GM19438 (cell line): ENCODE measurements at regions not wholly inside any gene's neighbourhood (a gene's known extent, or its start where the extent isn't known, plus 50 kb on each side); places are given as distances from the start of the nearest gene placed in this dataset.
A peak's percentile ranks its signal among the peaks of the same experiment; 100 is the strongest.
"Not testable (repeated sequence)": the region's sequence is repeated elsewhere in the genome, so short reads cannot be mapped to it uniquely, and the experiment has no call there.

ENCODE experiments used
- ATAC-seq: cut with Tn5 transposase; IDR thresholded peaks from one replicate; pipeline ENCODE4 v1.9.1; 2021; ENCODE audit warnings: low read depth; ENCODE audit not compliant: unreplicated experiment

DNA sequence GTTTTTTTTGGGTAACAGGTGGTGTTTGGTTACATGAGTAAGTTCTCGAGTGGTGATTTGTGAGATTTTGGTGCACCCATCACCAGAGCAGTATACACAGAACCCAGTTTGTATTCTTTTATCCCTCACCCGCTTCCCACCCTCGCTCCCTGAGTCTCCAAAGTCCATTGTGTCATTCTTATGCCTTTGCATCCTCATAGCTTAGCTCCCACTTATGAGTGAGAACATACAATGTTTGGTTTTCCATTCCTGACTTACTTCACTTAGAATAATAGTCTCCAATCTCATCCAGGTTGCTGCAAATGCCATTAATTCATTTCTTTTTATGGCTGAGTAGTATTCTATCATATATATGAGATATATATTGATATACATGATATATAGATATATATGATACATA is 211.9 kb downstream of the BCAS1 start:
- ATAC-seq = not testable (repeated sequence)

DNA sequence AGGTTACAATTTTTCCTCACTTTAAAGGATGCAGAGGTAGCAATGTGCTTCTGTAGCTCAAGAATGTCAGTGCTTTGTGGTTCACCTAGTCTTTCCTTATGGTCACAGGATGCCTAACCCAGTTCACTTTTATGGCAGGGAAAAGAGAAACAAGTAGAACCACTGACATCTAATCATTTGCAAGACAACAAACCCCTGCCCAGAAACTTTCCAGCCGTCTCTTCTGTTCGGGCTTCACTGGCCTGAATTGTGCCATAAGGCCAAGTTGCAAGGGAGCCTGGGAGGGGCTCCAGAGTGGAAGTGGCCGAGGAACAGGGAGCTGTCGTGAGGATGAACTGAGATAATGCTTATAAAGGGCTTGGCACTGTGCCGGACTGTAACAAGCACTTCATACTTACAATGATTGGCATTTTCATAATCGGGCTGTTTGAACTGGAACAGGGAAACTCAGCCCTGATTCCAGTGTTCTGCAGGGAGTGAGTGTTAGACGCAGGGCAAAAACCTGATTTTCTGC is 212.6 kb downstream of the BCAS1 start:
- ATAC-seq = no peak

DNA sequence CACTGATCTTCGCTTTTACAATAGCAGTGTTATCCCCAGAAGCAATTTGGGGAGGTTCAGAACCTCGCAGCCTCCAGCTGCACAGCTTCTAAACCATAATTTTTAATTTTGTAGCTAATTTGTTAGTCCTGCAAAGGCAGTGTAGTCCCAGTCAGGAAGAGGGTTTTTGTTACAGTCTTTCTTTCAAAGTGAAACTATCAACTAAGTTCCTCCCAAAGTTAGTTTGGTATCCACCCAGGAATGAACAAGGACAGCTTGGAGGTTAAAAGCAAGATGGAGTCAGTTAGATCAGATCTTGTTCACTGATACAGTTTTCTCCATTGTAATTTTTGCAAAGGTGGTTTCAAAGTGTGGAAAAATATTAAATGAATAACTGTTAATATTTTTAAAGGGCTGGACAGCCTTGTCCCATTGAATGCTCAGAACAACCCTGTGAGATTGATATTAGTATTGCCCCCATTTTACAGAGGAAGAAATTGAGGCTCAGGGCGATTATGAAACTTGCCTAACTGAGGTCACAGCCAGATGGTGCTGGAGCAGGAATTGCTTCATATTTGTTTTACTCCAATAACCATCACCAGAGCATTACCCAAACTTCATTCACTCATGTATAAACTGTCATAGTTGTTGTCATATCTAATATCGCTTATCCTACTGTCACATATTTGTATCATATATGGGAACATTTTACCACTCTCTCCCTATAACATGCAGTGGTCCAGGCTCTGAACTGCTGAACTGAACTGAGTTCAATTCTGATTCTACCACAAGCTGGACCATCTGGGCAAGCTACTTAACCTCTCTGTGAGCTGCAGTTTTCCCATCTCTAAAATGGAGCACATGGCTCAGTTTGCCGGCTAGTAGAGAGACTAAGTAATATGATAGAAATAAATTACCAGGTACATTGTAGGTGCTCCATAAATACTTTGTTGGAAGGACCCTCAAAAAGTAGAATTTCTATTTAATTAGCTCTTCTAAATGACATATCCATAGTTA is 213.8 kb downstream of the BCAS1 start:
- no peak for ATAC-seq

DNA sequence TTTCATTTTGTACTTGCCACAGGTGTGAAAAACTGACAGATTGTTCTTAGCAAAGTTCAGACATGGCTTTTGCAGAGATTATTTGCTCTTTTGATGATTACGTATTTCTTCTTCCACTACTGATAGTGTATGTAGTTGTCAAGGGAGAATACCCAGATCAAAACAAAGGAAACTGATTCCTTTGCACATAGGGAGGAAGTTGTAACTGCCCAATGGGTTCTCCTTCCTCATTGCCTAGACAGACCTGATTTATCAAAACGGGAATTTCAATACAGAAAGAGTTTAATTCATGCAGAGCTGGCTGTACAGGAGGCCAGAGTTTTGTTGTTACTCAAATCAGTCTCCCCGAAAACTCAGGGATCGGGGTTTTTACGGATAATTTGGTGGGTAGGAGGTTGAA is 214.7 kb downstream of the BCAS1 start:
- no peak for ATAC-seq

- ATAC-seq = not testable (repeated sequence)
These were observed 215.8 kb downstream of the BCAS1 start for GRCh38 chr20:53854609-53854926.

GRCh38 chr20:53853111-53853713 is 217.2 kb downstream of the BCAS1 start:
- no peak for ATAC-seq

DNA sequence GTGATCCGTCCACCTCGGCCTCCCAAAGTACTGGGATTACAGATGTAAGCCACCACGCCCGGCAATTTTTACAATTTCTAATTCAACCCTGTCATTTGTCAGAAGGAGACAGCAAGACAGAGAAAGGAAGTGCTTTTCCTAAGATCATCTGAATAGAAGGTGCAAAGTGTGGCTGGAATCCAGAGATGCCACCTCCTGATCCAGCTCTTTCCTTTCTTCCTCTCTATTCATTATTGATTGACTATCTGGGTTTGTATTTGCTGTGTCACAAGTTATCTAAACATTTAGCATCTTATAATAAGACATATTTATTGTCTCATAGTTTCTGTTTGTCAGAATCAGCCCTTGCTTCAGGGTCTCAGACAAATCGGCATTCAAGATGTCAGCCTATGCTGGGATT is 217.7 kb downstream of the BCAS1 start:
- no peak for ATAC-seq

DNA sequence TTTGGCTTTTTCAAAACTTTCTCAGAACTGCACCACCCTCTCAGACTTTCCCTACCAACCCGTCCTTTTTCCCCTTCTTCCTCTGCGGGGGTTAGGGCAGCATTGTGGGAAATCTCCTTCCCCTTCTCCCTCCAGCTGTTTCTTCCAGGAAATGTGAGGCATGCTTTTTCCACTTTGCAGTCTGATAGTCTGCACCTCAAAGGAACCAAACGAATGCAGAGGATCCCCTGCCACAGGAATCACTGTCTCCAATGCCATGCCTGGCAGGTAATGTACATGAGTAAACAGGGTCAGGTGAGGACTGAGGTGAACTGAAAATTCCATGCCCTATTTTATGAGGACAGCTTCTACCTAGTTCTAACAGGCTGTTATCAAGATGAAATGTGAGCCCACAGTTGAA is 218.4 kb downstream of the BCAS1 start:
- no peak for ATAC-seq

DNA sequence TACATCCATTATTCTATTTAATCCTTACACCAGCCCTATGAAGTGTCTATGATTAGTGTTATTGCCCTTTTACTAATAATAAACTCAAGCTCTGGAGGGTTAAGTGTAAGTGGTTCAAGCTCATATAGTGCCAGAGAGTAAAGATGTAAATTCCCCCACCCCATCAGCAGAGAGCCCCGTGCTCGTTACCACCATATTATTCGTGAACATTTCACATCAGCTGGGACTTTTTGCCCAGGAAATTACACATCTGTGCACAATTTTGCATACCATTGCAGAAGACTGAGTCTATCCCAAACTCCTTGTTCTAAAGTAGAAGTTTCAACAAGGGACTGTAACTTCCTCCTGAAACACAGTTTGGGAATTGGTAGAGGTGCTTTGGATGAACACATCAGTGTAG is 220.1 kb downstream of the BCAS1 start:
- no peak for ATAC-seq

GRCh38 chr20:53849471-53850059 is 220.8 kb downstream of the BCAS1 start:
- ATAC-seq = no peak

DNA sequence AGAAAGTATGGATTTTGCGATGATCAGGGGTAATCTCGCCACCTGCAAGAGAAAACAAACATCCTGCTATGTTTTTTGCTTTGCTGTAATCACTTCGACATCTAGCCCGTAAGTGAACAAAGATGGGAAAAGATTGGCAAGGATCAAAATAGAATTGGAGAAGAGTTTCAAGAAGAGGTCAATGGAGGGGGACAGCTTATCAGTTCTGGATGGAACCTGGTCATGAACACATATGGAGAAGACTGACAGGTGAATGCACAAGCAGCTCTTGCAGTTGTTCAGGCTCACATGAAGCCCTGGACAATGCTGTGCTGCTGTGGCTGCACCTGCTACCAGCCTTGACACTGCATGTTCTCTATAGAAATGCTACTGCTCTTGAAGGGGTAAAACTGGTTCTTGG is 222.1 kb downstream of the BCAS1 start:
- no peak for ATAC-seq

DNA sequence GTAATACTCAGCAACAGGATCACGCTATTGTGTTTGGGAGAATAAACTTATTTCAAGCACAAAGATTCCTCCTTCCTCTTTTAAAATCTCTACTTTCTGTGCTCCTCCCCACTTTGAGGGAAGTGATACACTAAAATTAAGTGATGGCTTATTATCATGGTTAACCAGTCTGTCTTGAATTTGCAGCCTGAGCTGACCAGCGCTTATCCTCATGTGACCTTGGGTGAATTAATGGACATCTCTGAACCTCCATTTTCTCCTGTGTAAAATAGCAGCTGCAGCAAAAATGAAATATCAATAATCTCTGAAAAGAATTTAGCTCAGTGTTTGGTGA is 222.6 kb downstream of the BCAS1 start:
- peak; percentile 12 for ATAC-seq

DNA sequence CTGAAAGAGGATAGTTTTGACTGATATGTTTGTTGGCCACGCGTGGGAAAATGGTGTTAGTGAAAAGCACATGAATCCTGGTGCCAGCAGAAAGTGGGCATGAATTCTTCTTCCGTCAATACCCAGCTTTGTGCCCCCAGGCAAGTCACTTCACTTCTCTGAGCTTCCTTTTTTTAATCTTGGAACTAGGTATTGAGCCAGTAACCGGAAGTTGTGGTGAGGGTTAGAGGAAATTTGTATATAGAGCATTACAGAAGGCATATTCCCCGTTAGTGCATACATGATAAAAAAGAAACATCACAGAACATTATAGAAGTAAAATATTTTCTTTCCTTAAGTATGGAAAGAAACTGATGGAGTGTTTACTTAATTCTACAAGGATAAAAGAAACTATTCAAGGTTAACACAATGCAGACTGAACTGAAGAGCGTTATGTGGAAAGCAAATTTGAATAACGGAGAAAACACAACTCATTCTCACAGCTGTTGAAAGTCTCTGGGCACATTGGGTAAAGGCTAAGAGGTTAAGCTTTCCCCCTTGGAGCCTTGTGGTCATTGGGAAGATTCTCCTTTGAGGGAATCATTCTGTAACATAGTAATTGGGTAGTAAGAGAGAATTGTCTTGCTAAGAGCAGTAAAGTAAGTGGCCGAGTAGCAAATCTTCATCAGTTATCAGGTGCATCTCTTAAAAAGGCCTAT is 223.1 kb downstream of the BCAS1 start:
- ATAC-seq = peak; percentile 65

DNA sequence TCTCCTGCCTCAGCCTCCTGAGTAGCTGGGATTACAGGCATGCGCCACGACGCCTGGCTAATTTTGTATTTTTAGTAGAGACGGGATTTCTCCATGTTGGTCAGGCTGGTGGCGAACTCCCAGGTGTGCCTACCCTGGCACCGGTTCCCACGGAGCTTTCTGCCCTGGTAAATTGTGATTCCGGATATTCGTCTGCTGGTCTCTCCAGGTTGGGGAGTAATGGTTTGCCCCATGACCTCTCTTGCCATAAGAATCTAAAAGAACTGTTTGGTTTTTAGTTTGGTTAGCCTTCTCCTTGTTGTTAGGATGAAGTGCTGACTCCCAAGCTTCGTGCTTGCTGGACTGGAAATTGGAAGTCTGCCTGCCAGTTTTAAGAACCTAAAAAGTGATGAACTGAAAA is 223.8 kb downstream of the BCAS1 start:
- ATAC-seq = no peak

DNA sequence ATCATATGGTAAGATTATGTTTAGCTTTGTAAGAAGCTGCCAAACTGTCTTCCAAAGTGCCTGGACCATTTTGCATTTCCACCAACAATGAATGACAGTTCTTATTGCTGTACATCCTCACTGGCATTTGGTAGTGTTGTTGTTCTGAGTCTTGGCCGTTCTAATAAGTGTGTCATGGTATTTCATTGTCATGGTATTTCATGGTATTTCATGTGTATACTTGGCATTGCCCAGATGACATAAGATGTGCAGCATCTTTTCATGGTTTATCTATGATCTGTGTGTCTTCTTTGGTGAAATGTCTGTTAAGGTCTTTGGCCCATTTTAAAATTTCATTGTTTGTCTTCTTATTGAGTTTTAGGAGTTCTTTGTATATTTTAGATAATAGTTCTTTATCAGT is 224.4 kb downstream of the BCAS1 start:
- no peak for ATAC-seq

GRCh38 chr20:53844259-53844658 is 226.1 kb downstream of the BCAS1 start:
- no peak for ATAC-seq

DNA sequence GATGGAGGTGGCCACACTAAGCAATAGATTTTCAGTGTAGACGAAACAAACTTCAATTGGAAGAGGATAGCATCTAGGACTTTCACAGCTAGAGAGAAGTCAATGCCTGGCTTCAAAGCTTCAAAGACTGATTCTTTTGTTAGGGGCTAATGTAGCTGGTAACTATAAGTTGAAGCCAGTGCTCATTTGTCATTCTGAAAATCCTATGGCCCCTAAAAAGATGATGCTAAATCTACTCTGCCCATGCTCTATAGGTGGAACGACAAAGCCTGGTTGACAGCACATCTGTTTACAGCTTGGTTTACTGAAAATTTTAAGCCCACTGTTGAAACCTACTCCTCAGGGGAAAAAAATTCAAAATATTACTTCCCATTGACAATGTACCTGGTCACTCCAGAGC is 226.7 kb downstream of the BCAS1 start:
- no peak for ATAC-seq

DNA sequence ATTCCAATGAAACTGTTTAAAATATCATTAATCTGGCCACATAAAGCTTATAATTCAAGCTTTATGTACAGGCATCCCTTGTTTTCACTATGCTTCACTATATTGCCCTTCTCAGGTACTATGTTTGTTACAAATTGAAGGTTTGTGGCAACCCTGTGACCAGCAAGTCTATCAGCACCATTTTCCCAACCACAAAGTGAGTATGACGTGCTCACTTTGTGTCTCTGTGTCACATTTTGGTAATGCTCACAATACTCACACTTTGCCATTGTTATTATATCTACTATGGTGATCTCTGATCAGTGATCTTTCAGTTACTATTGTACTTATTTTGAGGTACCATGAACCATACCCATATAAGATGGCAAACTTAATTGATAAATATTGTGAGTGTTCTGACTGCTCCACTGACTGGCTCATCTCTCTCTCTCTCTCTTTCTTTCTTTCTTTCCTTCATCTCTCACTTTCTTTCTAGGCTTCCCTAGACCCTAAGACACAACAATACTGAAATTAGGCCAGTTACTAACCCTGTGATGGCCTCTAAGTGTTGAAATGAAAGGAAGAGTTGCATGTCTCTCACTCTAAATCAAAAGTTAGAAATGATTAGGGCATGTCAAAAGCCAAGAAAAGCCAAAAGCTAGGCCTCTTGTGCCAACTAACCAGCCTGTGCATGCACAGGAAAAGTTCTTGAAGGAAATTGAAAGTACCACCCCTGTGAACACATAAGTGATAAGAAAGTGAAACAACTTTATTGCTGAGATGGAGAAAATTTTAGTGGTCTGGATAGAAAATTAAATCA is 227.9 kb downstream of the BCAS1 start:
- ATAC-seq = no peak

GRCh38 chr20:53841741-53842140 is 228.7 kb downstream of the BCAS1 start:
- no peak for ATAC-seq

DNA sequence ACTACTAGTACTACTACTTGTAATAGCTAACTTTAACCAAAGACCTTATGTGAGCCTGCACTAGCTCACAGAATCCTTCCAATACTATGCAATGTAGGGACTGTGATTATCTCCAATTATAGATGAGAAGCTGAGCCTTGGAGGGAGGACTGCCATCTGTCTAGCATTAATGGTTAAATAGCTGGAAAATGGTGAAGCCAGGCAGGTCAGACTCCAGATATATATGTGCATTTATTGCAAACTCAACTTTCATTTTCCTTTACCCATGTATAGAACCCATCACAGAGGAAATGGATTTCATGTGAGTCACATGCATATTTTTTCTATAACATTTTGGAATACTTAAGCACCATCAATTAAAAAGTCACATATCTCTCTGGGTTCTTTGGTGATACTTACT is 229.9 kb downstream of the BCAS1 start:
- no peak for ATAC-seq
